Stimulated activated CD8-positive, alpha-beta memory T cell treated with anti-CD3 and anti-CD28 coated beads, Interleukin-4, amount 100 ng/mL, for 1 hour (primary cell): ENCODE measurements at regions not wholly inside any gene's neighbourhood (a gene's known extent, or its start where the extent isn't known, plus 50 kb on each side); places are given as distances from the start of the nearest gene placed in this dataset.

ENCODE experiments used
- DNase-seq, 2 donors: peaks; one replicate each; pipeline ENCODE4 v3.0.0-alpha.2; 2020; ENCODE audit warnings: low read depth in 2 of 2, low spot score in 1 of 2

GRCh38 chr13:99717959-99718674, 216.8 kb downstream of the TM9SF2 start:
- DNase-seq: no peak

GRCh38 chr13:99709134-99709533, 207.9 kb downstream of the TM9SF2 start:
- no peak for DNase-seq

GRCh38 chr13:99704390-99704789, 203.1 kb downstream of the TM9SF2 start:
- no peak for DNase-seq

- no peak for DNase-seq
Observed at GRCh38 chr13:99703908-99704307, 202.6 kb downstream of the TM9SF2 start.

DNA sequence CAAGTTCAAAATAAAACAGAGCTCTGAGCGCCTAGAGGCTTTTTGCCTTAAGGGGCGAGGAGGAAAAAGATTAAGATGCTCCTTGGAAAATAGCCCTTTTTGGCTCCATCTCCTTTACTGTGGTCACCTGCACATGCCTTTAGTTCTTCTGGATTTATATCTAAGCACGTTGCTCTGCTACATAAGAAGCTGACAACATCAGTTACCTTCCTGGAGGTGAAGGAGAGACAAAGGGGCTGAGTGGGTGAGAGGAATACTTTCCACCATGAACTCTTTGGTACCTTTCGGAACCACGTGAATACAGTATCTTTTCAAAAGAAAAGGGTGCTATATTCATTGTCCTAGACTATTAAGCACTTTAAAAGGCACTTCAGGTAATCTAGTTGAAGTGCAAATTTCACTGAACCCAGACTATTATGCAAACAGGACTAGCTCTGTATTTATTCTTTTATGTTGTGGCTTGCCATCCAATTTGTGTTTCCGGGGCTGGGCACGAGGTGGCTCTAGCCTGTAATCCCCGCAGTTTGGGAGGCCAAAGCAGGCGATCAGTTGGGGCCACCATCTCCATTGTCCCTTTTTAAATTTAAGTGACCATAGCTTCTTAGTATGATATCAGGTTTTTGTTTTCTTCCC, 201.5 kb downstream of the TM9SF2 start:
- no peak for DNase-seq

GRCh38 chr13:99700468-99700867, 199.2 kb downstream of the TM9SF2 start:
- DNase-seq: no peak

DNA sequence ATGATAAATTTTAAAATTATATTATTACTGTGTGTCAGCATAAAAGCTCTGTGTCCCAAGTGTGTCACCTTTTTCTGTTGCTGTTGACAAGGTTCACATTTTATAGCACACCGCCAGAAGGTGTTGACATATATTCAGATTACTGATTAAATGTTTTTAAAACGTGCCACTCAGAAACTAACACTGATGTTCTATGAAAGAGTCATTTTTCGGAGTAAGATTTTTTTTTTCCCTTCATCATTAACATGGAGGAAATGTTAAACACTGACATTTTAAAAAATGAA, 197.5 kb downstream of the TM9SF2 start:
- no peak for DNase-seq

GRCh38 chr13:99698010-99698815, 196.9 kb downstream of the TM9SF2 start:
- no peak for DNase-seq

- DNase-seq: no peak
Observed at GRCh38 chr13:99695857-99696256, 194.6 kb downstream of the TM9SF2 start.

DNA sequence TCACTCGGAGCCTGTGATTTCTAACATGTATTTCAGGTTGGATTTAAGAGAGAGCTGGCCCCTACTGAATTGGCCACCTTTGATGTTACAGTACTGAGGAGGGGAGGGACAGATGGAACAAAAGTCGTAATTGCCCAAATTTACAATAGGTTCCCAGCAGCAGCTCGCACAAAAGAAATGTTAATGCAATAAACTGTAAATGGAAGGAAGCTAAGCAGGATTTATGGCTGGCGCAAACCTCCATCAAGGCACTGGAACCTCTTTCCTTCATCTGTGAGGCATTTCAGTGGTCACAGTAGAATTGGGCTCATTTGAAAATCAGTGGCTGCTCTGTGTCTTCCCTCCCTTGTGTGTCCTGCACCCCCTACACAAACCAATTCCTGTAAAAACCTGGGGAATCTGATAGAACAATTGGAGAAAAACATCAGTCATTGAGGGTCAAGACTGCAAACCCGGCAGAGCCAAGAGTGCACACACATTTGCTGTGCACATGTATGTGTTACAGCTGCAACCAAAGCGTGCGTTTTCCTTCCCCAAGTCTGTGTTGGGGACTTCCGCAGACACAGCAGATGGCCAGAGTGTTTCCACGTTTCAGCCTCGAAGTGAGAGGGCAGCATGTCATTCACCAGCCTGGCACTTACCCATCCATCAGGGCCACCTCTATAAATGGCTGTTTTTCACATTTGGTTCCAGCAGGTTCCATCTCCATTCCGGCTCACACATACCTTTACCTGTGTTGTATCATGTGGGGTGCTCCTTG, 192.8 kb downstream of the TM9SF2 start:
- DNase-seq: no peak

DNA sequence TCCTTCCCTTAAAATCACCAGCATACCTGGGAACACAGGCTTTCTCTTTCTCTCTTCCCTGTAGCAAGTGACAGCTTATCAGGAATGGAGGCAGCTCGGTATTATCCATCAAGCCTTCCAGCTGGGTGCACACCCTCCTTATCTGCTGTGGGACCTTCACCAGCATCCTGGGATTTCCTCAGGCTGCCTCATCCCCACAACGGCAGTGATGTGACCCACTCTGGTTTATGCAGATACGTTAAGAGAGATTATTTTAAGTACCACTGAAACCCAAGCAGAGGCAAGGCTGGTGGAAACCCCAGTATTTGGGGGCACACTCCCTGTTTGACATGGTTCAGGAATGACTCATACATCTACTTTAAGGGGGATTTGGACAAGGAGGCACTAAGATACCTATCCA, 192.1 kb downstream of the TM9SF2 start:
- DNase-seq: no peak

GRCh38 chr13:99692854-99693253, 191.6 kb downstream of the TM9SF2 start:
- DNase-seq: no peak

GRCh38 chr13:99691552-99691951, 190.3 kb downstream of the TM9SF2 start:
- no peak for DNase-seq

- DNase-seq: no peak
Observed at GRCh38 chr13:99690426-99691174, 189.3 kb downstream of the TM9SF2 start.

GRCh38 chr13:99689955-99690354, 188.7 kb downstream of the TM9SF2 start:
- no peak for DNase-seq

DNA sequence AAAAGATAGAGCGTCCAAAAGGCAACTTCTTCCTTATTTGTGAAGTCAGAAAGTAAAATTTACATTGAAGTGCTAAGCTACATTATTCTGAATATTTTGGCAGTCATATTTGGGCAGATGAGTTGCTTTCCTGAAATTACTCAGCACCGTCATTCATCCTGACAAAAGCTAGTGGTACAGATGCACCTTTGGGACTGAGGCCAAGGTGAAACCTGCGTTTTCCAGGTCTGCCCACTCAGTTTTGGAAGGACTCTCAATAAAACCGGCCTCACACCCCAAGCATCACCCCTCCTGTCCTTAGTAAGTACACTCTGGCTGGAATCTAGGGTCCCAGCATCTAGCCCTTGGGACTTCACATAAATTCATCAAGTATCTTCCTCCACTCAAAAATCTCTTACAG, 187.5 kb downstream of the TM9SF2 start:
- no peak for DNase-seq

GRCh38 chr13:99687723-99688397, 186.6 kb downstream of the TM9SF2 start:
- DNase-seq: no peak

DNA sequence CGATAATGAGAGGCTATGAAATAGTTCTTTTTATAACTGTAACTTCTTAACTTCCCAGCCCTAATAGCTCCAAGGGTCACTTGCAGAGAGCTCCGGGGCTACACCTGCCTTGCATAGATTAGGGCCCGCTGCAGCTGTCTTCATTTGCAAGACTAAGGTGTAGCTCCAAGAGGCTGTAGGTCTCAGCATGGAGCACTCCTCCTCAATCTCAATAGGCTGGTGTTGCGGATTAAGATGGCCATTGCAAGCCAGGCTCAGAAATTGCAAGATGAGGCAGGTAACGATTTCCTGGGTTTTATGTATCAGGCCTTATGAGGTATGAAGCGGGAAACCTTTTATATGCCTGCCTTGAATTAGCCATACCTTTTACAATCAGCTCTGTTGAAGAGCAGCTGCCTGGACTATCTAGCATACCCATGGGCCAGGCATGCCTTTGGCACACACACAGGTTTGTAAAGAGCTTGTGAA, 185.7 kb downstream of the TM9SF2 start:
- DNase-seq: no peak

GRCh38 chr13:99686157-99686572, 184.9 kb downstream of the TM9SF2 start:
- DNase-seq: no peak

- DNase-seq: no peak
Observed at GRCh38 chr13:99681695-99682094, 180.4 kb downstream of the TM9SF2 start.
